Stimulated activated CD4-positive, alpha-beta T cell treated with anti-CD3 and anti-CD28 coated beads, Interleukin-15, amount 100 ng/mL, for 48 hours (primary cell): ENCODE measurements at regions not wholly inside any gene's neighbourhood (a gene's known extent, or its start where the extent isn't known, plus 50 kb on each side); places are given as distances from the start of the nearest gene placed in this dataset.

Experiments
- DNase-seq, 2 donors: peaks; one replicate each; pipeline ENCODE4 v3.0.0-alpha.2; 2020; ENCODE audit warnings: low read depth in 2 of 2

DNA sequence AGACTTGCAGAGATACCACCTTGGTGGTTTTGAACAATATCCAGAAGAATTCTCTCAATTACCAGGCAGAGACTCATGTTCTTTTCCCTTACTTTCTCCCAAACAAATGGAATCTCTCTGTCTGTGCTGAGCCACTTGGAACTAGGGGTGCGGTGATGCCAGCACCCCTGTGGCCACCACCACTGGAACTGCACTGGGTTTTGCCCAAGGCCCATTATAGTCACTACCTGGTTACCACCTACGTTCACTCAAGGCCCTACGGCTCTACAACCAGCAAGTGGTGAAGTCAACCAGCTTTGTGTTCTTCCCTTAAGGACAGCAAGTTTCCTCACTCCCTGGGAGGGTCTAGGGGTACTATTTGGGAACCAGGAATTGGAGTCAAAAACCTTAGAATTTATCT, 1183.7 kb downstream of the FSTL5 start:
- DNase-seq = no peak

DNA sequence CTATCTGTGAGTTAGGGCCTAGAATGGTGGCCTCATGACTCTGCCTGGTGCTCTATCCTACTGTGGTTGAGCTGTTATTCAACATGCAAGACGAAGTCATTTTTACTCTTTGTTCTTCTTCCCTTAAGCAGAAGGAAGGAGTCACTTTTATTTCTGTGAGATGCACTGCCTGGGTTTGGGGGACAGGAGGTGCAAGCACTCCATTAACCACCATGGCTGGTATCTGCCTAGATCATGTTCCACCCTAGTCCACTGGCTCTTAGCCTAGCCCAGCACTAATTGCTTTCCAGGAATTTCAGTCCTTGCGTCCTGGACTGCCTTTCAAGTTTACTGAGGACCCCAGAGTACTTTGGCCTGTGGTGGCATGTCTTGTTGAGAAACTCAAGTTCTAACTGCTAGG, 1182.7 kb downstream of the FSTL5 start:
- DNase-seq = no peak

DNA sequence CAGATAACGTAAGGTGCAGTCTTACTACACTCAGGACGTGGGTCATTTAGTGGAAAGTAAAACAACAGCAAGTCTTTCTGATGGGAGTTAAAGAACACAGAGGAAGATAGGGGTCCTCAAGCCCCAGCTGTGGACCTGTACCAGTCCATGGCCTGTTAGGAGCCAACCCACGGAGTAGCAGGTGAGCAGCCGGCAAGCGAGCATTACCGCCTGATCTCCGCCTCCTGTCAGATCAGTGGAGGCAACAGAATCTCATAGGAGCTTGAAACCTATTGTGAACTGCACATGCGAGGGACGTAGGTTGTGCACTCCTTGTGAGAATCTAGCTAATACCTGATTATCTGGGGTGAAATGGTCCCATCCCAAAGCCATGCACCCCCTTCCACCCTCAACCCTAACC, 1180.8 kb downstream of the FSTL5 start:
- no peak for DNase-seq

DNA sequence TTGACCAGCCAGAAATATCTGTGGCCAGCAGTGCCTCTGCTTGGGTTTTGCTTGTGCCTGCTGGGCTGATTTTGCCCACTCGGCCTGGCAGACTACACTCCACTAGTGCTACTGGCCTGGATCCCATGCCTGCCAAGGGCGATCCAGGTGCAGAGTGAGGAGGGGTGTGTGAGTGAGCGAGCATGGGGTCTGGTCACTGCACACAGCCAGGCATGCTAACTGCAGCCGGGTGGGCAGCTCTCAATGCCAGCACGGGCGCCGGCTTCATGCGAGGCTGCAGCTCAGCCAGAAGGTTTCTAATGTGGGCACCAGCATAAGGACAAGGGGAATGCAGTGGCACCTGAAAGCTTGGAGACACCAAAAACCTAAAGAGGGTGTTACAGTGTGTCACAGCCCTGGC, 1161.4 kb downstream of the FSTL5 start:
- DNase-seq = no peak

DNA sequence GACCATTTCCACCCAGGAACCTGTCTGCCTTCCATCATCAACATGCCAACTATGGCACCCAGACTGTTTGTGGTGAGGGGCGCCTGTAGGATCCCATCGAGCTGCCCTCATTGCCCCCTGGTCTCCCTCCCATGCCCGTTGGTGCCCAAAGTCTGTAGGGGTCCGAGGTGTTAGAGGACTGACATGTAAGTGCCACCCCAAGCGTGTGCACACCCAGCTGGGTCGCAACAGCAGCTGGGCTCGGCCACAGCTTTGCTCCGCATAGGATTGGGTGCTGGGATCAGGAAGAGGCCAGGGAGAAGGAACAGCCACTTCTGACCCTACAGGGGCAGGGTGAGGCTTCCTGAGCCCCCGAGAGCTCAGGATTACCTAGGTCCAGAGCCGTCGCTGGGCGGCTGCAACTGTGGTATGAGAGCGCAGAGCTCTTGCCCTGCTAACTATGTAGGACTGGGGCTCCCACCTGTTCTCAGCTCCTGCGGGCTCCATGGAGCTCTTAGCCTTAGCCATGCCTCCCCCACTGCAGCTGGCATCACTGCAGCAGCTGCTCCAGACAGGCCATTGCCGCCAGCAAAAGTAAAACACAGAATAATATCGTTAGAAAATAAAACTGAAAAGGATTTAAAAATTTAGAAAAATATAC, 1160.3 kb downstream of the FSTL5 start:
- no peak for DNase-seq

DNA sequence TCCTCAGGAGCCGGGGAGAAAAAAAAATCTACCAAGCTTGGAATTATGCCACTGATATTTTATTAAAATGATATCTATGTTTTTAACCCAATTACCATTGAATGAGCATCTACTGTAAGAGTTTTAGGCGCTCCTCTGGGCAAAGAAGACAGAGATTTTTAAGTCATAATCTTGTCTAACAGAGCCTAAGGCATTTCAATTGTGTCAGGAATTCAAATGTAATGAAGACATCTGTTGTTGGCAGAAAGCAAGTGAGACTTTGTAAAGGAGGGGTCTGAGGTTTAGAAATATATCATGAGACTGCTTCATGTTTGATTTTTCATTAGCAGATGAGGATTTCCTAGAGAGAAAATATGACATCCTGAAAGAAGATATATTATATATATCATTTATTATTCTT, 1158.1 kb downstream of the FSTL5 start:
- DNase-seq = no peak

DNA sequence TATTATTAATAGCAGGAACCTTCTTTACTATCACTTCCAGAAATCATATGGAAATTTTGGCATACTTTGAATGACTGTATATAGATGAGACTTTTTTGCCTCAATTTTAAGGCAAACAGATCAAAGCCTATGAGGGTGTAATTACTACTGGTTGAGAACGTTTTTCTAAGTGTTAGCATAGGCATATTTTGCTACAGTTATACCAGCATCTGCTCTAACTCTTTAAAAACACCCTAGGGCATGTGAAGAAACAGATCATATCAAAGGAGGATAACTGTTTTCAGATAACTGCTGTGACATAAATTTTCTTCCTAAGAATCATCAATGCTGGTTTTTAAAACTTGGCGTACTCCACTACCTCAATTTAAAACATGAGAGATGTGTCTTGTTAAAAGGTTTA, 1155.3 kb downstream of the FSTL5 start:
- no peak for DNase-seq

DNA sequence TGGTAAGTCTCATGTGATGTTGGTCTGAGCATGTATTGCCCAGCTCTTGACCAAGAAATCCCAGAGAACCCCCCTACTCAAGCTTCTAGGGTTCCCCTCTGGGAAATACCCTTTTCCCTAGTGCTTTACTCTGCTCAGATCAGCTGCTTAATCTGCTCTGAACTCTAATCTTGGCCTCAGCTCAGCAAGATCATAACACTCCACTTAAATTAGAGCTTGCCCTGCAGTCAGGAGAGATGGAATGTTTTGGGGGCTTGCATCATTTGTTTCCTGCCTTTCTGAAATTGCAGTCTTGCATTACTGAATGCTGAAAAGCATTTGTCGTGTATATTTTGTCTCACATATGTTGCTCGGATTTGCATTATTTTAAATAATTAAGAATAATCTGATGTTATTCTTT, 1153.6 kb downstream of the FSTL5 start:
- DNase-seq = no peak
